ENCODE measurements at regions not wholly inside any gene's neighbourhood (a gene's known extent, or its start where the extent isn't known, plus 50 kb on each side); places are given as distances from the start of the nearest gene placed in this dataset.
A peak's percentile ranks its signal among the peaks of the same experiment; 100 is the strongest.

- DNase-seq (ENCODE audit: low spot score), result no peak
Observed at GRCh38 chr2:15734674-15735483, 143.2 kb downstream of the DDX1 start.

GRCh38 chr2:15735484-15736326, 144.0 kb downstream of the DDX1 start:
- no peak for DNase-seq (ENCODE audit: low spot score)

GRCh38 chr2:15736396-15737180, 144.9 kb downstream of the DDX1 start:
- no peak for DNase-seq (ENCODE audit: low spot score)

- DNase-seq (ENCODE audit: low spot score), result no peak
Observed at GRCh38 chr2:15737314-15738224, 145.9 kb downstream of the DDX1 start.

- DNase-seq (ENCODE audit: low spot score), result no peak
Observed at GRCh38 chr2:15738225-15738546, 146.5 kb downstream of the DDX1 start.

- no peak for DNase-seq (ENCODE audit: low spot score)
Observed at GRCh38 chr2:15738943-15739342, 147.3 kb downstream of the DDX1 start.

- no peak for DNase-seq (ENCODE audit: low spot score)
Observed at GRCh38 chr2:15744820-15745219, 153.2 kb downstream of the DDX1 start.

GRCh38 chr2:15745350-15745749, 153.7 kb downstream of the DDX1 start:
- no peak for DNase-seq (ENCODE audit: low spot score)

- DNase-seq (ENCODE audit: low spot score), result no peak
Observed at GRCh38 chr2:15745907-15746702, 154.4 kb downstream of the DDX1 start.

GRCh38 chr2:15746703-15747550, 155.3 kb downstream of the DDX1 start:
- DNase-seq (ENCODE audit: low spot score), result no peak

- no peak for DNase-seq (ENCODE audit: low spot score)
Observed at GRCh38 chr2:15747603-15748471, 156.2 kb downstream of the DDX1 start.

GRCh38 chr2:15748736-15749323, 157.2 kb downstream of the DDX1 start:
- DNase-seq (ENCODE audit: low spot score), result peak; percentile 42

GRCh38 chr2:15749460-15750432, 158.1 kb downstream of the DDX1 start:
- no peak for DNase-seq (ENCODE audit: low spot score)

GRCh38 chr2:15750433-15750814, 158.8 kb downstream of the DDX1 start:
- no peak for DNase-seq (ENCODE audit: low spot score)

GRCh38 chr2:15750822-15751329, 159.2 kb downstream of the DDX1 start:
- no peak for DNase-seq (ENCODE audit: low spot score)

GRCh38 chr2:15751477-15751876, 159.8 kb downstream of the DDX1 start:
- DNase-seq (ENCODE audit: low spot score), result no peak
